Right renal cortex interstitium (tissue), 3 donors: ENCODE measurements at regions not wholly inside any gene's neighbourhood (a gene's known extent, or its start where the extent isn't known, plus 50 kb on each side); places are given as distances from the start of the nearest gene placed in this dataset.

ENCODE experiments used
- DNase-seq, 3 donors: peaks; one replicate each; pipeline ENCODE4 v3.0.0-alpha.2; 2013; ENCODE audit warnings: low read depth in 3 of 3, low spot score in 2 of 3

DNA sequence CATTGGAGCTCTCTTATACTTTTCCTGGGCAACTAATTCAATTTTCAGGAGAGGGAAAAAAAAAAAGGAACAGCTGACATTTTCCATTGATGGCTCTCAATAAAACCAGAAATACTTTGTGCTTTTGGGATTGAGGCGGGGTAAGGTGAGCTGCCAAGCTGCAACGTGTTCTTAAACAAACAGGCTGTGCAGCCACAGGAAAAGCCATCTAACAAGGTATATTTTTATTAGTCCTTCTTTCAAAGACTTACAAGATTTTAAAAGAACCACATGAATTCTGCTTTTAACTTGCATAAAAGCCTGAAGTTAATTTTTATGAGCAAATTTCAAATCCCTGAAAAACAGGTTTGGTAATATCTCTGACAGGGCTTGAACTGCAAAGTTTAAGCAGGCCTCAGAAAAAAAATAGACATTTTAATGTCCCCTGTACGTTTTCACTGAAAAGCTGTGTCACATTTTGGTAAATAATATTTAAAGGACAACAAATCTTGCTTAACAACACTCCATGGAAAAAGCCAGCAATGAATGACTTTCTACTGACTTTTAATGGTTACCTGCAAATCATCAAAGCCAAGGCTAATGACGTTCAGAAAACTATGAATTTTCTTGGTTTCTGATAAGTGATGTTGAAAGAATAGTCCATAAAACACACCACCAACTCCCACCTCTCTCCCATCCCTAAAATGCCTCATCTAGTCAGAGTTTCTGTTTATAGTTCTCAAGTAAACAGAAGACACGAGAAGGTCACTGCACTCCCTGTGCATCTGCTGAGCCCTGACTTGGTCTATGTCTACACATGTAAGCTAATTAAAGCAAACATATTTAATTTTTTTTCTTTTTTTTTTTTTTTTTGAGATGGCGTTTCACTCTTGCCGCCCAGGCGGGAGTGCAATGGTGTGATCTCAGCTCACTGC, 433.6 kb downstream of the PIK3R1 start:
- DNase-seq: no peak

DNA sequence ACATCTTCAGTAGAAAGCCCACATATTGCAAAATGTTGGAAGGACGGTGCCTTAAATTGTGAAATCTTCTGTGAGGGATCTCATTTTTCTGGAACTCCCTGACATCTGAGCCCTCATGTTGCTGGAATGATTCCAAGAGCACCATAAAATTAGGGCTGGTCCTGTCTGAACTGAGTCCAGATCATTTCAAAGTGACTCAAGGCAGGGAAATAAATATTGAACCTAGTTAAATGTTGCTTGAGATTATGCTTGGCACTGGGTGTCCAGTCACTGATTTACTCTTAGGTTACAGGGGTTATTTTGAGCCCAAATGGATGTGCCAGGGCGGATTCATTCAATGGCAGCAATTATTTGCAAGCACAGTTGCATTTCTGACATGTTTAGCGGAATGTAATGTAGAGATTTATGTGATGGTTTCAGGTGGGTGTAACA, 437.0 kb downstream of the PIK3R1 start:
- DNase-seq: no peak

DNA sequence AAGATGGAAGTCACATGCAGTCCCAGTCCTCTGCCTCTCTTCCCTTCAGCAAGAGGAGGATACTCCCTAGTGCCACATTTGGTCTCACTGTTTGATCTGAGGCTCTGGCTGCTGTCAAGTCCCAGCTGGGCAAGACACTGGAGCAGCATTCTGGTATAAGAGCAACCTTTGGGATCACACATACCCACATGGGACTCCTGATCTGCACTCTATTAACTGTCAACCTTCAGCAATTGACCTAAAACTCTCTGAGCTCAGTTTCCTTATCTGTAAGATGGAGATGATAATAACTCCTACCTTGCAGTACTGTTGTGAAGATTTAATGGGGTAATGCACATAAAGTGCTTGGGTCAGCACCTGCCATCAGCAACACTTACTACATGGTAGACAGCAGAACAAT, 437.9 kb downstream of the PIK3R1 start:
- no peak for DNase-seq

DNA sequence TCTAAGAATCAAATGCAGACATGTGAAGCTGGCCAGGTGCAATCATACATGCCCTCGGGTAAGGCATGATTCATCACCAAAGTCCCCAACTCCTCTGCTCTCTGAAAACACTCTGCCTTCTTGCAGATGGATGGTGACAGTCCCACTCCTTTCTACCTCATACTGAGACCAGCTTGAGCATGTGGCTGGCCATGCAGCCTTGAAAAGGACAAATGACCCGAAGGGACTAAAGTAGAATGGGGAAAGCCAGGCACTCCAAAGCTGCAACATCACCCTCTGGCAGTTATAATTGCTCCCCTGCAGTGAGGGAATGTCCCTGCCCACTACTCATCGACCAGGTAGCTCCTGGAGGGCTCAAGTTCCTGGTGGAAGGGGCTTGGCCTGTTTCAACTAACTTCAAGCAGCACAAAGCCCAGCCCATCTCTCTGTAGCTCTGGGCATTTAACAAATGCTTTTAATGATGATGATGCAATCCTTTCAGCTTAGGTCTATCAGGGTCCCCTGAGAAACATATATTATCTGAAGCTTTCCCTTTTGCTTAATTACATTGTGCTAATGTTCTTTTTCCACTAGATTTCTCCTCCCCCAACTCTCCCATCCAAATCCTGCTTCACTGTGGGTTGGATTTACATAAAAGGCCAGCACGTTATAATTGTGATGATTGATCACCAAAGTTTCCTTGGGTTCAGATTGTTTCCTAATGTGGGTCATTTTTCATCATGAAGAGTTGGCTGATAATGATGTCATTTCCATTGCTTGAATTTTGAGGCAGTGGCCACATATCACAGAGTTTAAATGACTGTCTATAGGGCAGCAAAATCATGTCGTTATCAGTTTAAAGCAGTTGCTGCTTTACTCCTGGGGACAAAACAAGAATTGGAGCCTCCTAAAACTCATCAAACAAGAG, 436.5 kb upstream of the SLC30A5 start:
- no peak for DNase-seq

DNA sequence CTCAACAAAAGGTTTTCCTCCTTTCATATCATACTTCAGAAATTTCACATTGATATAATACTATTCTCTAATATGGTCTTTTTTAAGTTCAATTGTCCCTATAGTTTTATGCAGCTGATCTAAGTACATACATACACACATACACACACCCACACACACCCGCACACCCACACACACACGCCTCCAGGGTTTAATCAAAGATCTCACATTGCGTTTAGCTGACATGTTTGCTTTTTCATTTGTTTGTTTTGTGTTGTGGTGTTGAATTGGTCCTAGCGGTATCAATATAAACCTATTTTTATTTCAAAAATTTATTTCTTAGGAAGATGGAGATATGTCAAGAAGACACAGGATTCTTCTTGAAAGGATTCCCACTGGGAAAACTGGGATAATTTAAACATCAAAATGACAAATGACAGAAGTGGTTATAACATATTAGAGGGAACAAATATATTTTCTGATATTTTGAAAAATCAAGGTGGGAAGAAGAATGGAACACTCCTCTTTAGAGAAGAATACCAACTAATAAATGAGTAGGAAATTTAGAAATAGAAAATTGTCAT, 434.9 kb upstream of the SLC30A5 start:
- DNase-seq: no peak

DNA sequence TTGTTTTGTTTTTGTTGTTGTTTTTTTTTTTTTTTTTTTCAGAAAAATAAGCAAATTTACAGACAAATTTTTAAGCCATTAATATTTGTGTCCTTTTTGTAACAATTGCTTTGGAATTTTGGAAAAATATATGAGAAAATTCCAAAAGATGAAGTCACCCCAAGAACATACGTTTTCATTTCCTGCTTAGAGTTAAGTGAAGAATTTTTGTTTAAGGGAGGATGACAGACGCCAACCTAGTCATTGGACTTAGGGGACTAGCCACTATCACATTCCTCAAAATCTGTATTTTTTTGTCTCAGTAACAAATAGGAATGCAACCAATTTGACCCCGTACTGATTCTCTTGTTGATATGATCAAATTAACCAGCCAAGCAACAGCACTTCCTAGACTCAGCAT, 433.9 kb upstream of the SLC30A5 start:
- no peak for DNase-seq

DNA sequence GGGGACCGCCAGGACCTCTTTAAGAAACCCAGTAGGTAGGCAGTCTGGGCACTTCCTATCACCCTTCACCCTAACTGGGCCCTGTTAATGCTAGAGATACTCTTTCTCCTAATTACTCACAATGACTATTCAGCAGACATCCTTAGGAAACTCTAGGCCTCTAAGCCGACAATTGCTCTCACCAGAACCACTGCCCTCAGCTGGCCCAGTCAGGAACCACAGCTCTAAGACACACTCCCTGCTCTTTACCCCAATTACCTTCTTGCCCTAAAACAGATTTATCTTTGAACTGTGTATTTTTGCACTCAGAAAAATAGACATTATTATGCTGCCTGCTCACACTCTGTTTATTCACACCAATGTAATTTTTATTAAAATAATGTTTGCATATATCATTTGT, 432.6 kb upstream of the SLC30A5 start:
- DNase-seq: no peak

DNA sequence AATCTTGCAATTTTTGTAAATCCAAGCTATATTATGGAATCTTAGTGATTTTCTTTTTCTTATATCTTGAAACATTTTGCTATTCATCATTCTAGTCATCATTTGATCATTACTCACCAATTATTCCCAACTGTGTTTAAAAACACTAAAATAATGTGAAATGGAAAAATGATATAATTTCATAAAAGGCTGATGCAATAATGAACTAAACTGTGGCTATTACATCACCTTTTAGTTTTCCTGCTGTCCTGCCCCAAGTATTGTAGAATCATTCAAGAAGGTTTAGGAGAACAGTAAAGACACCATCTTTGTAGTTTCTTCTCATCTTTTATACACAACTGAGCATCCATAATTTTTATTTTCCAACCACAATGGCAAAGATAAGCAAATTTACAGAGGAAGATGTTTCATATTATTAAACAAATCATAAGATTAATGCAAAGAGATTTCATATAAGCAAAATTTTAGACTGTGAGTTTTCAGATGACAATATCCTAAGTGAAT, 431.0 kb upstream of the SLC30A5 start:
- DNase-seq: no peak

DNA sequence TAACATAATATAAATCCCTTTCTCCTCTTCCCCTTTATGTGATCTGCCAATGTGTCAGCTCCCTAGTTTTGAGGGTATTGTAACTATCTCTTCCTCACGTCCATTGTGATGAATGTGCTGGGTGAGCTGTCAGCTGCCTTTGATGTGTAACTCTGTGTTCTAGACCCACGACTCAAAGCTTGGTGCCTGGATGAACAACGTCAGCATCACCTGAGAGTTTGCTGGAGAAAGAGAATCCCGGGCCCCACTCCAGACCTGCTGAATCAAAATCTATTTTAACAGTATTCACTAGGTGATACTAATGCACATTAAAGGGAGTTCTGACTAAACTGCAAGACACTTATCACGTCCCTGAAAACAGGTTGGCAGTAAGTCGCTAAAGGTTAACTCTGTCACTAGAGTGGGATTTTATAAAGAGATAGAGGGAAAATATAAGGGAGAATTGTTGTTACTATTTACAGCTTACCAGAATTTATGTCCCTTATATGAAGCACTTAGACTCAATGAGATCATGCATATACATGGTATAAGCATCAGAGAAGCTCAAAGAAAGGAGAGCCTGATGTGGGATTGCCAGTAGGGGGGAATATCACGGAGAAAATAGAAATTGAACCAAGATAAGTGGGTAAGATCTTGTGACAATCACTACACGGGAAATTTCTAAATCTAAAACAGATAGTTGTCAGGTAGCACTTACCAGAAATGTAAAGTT, 423.8 kb upstream of the SLC30A5 start:
- no peak for DNase-seq

DNA sequence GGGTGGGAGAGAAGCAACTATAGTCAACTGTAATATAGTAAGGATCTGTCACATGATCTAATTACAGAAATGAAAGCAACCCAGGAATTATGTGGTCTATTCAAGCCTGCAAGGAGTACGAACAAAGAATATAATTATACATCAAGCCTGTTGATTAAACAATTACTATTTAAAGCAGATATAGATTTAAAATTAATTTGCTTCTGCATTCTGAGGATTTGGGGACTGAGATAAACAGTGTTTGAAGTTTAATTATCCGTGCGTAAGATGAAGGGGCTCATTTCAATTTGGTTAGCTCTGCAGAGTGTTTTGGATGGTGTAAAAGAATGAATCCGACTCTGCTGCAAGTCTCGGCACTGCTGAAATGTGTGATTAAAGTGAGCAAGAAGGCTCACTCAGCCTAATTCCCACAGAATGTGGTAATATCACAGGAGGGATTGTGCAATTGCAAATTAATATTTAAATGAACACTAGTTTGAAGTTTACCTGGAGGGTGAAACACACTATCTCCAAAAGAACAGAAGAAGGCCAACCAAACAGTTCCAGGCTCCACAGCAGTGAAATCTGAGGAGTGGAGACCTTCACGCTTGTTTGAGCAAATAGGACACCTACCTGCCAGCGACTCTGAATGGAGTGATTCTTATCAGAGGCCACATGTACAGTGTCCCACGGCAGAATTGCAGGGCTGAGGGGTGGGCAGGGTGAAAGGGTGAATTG, 420.6 kb upstream of the SLC30A5 start:
- DNase-seq: no peak

DNA sequence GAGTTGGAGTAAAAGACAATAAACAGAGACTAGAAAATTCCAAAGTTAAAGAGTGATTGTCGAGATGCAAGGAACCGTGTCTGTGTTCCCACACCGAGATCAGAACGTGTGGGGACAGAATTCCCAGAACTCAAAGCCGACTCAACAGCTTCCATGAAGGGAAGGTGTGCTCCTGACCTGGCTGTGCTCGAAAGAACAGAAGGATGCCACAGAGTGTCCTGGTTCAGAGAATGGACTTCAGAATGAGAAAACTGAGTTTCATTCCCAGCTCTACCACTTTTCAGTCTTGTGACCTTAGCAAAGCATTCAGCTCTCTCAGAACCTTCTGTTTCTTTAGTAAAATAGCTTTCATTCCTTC, 420.0 kb upstream of the SLC30A5 start:
- no peak for DNase-seq

DNA sequence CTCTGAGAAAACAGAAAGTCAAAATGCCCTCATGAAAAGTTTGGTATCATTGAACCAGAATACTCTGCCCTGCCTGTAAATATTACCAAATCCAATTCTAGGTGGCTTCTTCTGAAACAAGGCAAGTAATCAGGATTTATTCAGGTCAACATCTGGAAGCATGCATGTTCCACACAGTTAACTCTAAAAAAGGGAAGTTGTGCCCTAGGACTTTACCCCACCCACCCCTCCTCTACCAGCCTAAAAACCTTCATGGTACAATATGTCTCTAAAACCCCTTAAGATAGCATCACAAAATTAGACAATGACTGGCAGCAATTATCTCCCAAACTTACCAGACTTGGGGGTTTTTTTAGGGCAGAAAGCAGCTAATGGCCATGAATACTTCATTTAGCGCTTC, 414.8 kb upstream of the SLC30A5 start:
- no peak for DNase-seq

DNA sequence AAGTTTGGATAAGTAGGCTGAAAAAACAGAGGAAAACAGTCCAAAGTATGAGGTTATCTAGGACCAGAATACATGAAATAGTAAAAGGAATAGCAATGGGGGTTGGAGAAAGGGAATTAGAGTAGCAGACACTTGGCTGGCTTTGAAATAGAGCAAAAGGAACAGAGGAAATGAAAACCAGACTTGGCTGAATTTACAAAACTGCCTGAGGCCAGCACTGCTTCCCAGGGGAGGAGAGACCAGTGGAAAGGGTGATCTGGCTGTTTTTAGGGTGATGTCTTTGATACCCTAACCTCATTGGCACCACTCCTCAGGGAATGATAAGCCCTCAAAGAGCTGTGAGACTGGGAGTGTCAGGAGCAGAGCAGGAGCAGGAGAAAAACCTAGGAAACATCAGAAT, 413.4 kb upstream of the SLC30A5 start:
- no peak for DNase-seq

DNA sequence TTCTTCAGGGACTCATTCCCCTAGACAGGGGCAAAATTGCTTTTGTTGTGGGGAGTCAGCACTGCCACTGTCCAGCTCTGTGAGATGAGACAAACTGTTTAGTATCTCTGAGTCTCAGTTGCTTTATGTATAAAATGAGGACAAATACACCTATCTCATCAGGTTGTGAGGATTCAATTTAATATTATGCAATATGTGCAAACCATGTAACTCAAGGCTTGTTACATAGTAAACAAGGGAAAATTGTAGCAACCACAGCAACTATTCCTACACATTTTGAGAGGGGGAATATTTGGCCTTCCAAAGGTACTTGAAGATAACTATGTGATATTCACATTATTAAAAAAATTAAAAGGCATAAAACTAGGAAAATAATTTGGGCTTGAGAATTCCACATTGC, 411.9 kb upstream of the SLC30A5 start:
- no peak for DNase-seq

DNA sequence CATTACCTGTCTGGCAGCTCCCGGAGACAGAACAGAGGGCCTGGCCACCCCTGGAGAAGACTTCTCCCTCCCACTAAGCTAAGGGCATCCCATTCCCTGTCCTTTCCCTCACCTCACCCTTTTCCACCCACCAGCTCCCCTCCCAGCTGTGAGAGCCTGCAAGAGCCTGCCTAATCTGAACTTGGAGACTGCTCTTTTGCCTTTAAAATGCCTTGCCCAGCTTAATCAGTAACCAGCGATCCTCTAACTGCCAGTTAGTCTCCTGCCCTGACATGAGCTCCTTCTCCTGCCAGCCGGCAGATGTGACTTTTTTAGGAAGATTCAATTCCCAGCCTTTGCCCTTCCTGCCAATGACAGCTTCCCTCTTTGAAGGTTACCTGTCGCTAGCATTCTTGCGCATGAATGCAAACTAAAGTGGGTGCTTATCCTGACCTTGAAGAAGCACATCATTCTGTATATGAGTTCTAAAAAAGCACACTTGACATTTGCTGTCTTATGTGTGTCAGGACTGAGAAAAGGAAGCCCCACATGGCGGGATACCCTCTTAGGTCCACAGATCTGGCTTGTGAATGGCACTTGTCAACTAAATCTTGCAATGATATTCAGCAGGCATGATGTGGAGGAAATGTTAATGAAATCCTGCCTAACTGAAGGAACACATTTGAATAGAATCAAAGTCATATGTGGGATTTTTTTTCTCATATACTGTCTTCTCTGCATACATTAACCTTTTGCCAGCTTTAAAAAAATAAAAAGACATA, 411.2 kb upstream of the SLC30A5 start:
- DNase-seq: no peak

DNA sequence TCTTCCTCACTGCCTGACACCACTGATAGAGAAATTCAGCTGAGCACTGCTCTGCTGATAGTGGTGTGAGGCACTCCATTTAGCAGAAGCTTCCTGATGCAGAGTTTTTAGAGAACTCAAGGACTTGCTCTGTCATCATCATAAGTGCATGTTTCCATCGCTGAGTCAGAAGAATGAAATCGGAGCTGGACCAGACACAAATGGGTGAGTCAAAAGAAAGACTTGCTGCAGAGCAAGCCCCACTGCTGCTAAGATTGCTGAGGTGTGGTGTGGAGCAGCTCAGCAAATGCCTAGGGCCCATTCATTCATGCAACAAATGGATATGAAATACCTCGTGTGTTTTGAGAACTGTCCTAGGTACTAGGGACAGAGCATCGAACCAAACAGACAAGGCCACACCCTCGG, 410.2 kb upstream of the SLC30A5 start:
- no peak for DNase-seq

DNA sequence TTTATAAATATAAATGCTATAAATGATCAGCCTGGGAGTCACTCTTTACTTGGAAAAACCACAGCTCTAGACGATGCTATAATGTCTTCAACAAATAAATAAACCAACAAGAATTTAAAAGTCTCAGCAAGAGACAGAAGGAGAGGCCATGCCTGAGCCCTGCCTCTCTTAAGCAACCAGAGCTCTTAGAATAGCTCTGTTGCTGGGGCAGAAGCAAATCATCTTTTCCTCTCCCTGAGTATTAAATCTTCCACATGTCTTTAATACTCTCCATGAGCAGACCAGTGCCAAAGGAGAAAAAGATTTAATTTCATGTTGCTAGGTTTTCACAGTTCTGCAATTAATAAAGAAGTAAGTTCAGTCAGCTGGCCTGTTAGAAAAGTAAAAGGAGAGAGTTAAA, 408.0 kb upstream of the SLC30A5 start:
- no peak for DNase-seq

DNA sequence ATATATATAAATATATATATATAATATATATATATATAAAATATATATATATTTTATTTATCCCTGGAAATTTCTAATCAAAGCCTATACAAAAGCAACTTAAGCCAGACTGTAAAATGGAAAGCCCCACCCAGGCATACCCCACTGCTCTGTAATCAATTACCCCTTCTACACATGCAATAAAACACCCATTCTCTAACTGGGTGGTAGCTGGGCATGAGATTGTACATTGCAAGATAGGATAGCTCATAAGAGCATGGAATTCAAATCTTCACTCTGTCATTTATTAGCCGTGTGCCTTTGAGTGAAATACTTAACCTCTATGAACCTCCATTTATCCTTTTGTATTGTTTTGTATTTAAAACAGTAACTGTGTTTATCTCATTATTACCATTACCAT, 405.3 kb upstream of the SLC30A5 start:
- DNase-seq: no peak

DNA sequence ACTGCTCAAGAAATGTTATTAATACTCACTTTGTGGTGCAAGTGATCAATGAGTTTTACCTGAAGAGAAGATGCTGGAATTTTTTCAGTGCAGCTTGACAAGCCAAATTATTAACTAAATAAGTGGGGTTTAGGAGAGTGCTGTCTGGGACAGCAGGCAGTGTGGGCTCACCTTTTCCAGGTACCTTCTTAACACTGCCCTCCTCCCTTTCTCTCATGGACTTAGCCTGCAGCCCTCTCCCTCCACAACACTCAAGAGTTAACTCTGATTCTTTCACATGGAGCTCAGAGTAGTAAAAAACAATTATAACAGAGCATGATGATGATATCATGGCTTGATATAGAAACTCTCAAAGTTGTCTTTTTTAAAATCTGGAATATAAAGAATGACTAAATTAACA, 404.8 kb upstream of the SLC30A5 start:
- DNase-seq: no peak
